T follicular helper cell (primary cell): ENCODE measurements at regions not wholly inside any gene's neighbourhood (a gene's known extent, or its start where the extent isn't known, plus 50 kb on each side); places are given as distances from the start of the nearest gene placed in this dataset.

ENCODE experiments used
- DNase-seq: peaks from one replicate; pipeline ENCODE4 v3.0.0-alpha.2; 2020; ENCODE audit warnings: low read depth

- no peak for DNase-seq
These were observed 50.3 kb upstream of the CNIH3 start for GRCh38 chr1:224565611-224566406.
